DOHH2 (cell line): ENCODE measurements at regions not wholly inside any gene's neighbourhood (a gene's known extent, or its start where the extent isn't known, plus 50 kb on each side); places are given as distances from the start of the nearest gene placed in this dataset.

Source experiments
- H3F3A ChIP-seq: fragments of 200-600 bp; sonication (generic), shearing (Covaris generic); 2 replicates; pipeline ENCODE4 v1.6.0; 2016; ENCODE audit warnings: antibody characterized with exemption, mild to moderate bottlenecking; ENCODE audit not compliant: control insufficient read depth, insufficient read depth
- H3K27ac ChIP-seq: fragments of 200-600 bp; sonication (generic); 2 replicates; pipeline ENCODE4 v1.5.1; 2014; ENCODE audit warnings: low read depth, mild to moderate bottlenecking, low read length, moderate library complexity
- H3K27me3 ChIP-seq: fragments of 200-600 bp; sonication (generic); 2 replicates; pipeline ENCODE4 v1.6.1; 2014; ENCODE audit warnings: mild to moderate bottlenecking, low read length, mixed read lengths; ENCODE audit not compliant: control insufficient read depth
- H3K36me3 ChIP-seq: fragments of 200-600 bp; sonication (generic); 2 replicates; pipeline ENCODE4 v1.6.1; 2014; ENCODE audit warnings: mild to moderate bottlenecking, low read length, moderate library complexity, mixed read lengths; ENCODE audit not compliant: control insufficient read depth
- H3K4me1 ChIP-seq: fragments of 200-600 bp; sonication (generic); 2 replicates; pipeline ENCODE4 v1.6.1; 2014; ENCODE audit warnings: mild to moderate bottlenecking, low read length, mixed read lengths; ENCODE audit not compliant: control insufficient read depth
- H3K4me2 ChIP-seq: fragments of 200-600 bp; sonication (generic); 2 replicates; pipeline ENCODE4 v1.6.0; 2014; ENCODE audit warnings: mild to moderate bottlenecking, low read length, moderate library complexity
- H3K4me3 ChIP-seq: fragments of 200-600 bp; sonication (generic); 2 replicates; pipeline ENCODE4 v1.5.1; 2014; ENCODE audit warnings: mild to moderate bottlenecking, low read length, mixed read lengths
- H3K79me2 ChIP-seq: fragments of 200-600 bp; sonication (generic); 2 replicates; pipeline ENCODE4 v1.6.1; 2014; ENCODE audit warnings: mild to moderate bottlenecking, low read length, mixed read lengths; ENCODE audit not compliant: control insufficient read depth
- H3K9me2 ChIP-seq: fragments of 200-600 bp; sonication (generic); replicated peaks from 2 replicates; pipeline ENCODE4 v1.6.1; 2014; ENCODE audit warnings: mild to moderate bottlenecking, low read length, mixed read lengths; ENCODE audit not compliant: control insufficient read depth
- H3K9me3 ChIP-seq: fragments of 200-600 bp; sonication (generic); 2 replicates; pipeline ENCODE4 v1.6.1; 2014; ENCODE audit warnings: antibody characterized with exemption, low read length, mixed read lengths; ENCODE audit not compliant: control insufficient read depth, insufficient read depth
- H4K20me1 ChIP-seq: fragments of 200-600 bp; sonication (generic); 2 replicates; pipeline ENCODE4 v1.6.0; 2014; ENCODE audit warnings: low read depth, mild to moderate bottlenecking, antibody characterized with exemption, low read length, moderate library complexity; ENCODE audit not compliant: control insufficient read depth, insufficient read depth
- CTCF ChIP-seq: fragments of 200-600 bp; sonication (generic); IDR thresholded peaks from one replicate; pipeline ENCODE4 v1.5.1; 2014; ENCODE audit warnings: antibody characterized with exemption, mild to moderate bottlenecking, low read depth, low read length; ENCODE audit not compliant: poor library complexity, severe bottlenecking
- EZH2phosphoT487 ChIP-seq: fragments of 200-600 bp; sonication (generic); IDR thresholded peaks from 2 replicates; pipeline ENCODE4 v1.6.1; 2017; ENCODE audit warnings: borderline replicate concordance, mild to moderate bottlenecking, antibody characterized with exemption, low read length, moderate library complexity, mixed read lengths

GRCh38 chr1:199335496-199335895, 692.0 kb upstream of the NR5A2 start:
- no peak for TF ChIP-seq CTCF
- no peak for TF ChIP-seq EZH2phosphoT487
- no peaks in the 10 kb centered on the region for H3F3A ChIP-seq
- no peaks in the 10 kb centered on the region for H3K27me3 ChIP-seq

GRCh38 chr1:199336745-199337640, 690.5 kb upstream of the NR5A2 start:
- H3K4me3 ChIP-seq, result no peak overlapping the region
- no peaks in the 10 kb centered on the region for H3K36me3 ChIP-seq
- H3K9me3 ChIP-seq, result no peaks in the 10 kb centered on the region
- no peaks in the 10 kb centered on the region for H3K27me3 ChIP-seq
- no peaks in the 10 kb centered on the region for H3K9me2 ChIP-seq
- TF ChIP-seq CTCF (peak; percentile 9), EZH2phosphoT487 (no peak)
- no peak overlapping the region for H3K4me2 ChIP-seq
- H4K20me1 ChIP-seq, result no peaks in the 10 kb centered on the region
- H3F3A ChIP-seq, result no peaks in the 10 kb centered on the region
- H3K4me1 ChIP-seq, result no peaks in the 10 kb centered on the region
- no peak overlapping the region for H3K27ac ChIP-seq
- H3K79me2 ChIP-seq, result no peaks in the 10 kb centered on the region

More at GRCh38 chr1:199335496-199335895, 692.0 kb upstream of the NR5A2 start:
- Histone ChIP-seq H3K9me2 (no peaks in the 10 kb centered on the region), H3K4me1 (no peaks in the 10 kb centered on the region), H3K36me3 (no peaks in the 10 kb centered on the region), H3K4me3 (no peak overlapping the region), H3K4me2 (no peak overlapping the region), H3K27ac (no peak overlapping the region), H3K79me2 (no peaks in the 10 kb centered on the region), H4K20me1 (no peaks in the 10 kb centered on the region), H3K9me3 (no peaks in the 10 kb centered on the region)

- H3K4me3 ChIP-seq, result no peak overlapping the region
- no peaks in the 10 kb centered on the region for H3K36me3 ChIP-seq
- H3K27ac ChIP-seq, result no peak overlapping the region
- no peaks in the 10 kb centered on the region for H3K79me2 ChIP-seq
- H4K20me1 ChIP-seq, result no peaks in the 10 kb centered on the region
- H3K9me2 ChIP-seq, result no peaks in the 10 kb centered on the region
- H3K4me1 ChIP-seq, result no peaks in the 10 kb centered on the region
- H3K9me3 ChIP-seq, result no peaks in the 10 kb centered on the region
- no peak for TF ChIP-seq CTCF
- TF ChIP-seq EZH2phosphoT487, result no peak
- H3K27me3 ChIP-seq, result no peaks in the 10 kb centered on the region
- H3F3A ChIP-seq, result no peaks in the 10 kb centered on the region
- H3K4me2 ChIP-seq, result no peak overlapping the region
Measured at GRCh38 chr1:199338760-199339159, 688.8 kb upstream of the NR5A2 start.
